ENCODE measurements at regions not wholly inside any gene's neighbourhood (a gene's known extent, or its start where the extent isn't known, plus 50 kb on each side); places are given as distances from the start of the nearest gene placed in this dataset.

- Histone ChIP-seq H3K4me1 (ENCODE audit: control insufficient read depth, insufficient read depth, low read length) (no peaks in the 10 kb centered on the region), H3K27me3 (ENCODE audit: control insufficient read depth, insufficient read depth, low read length) (no peaks in the 10 kb centered on the region), H3K9ac (ENCODE audit: low read depth, low read length) (no peak overlapping the region), H3K9me3 (ENCODE audit: control insufficient read depth, insufficient read depth, low read length) (no peaks in the 10 kb centered on the region), H3K4me3 (ENCODE audit: low read depth, low read length) (no peak overlapping the region), H3K27ac (ENCODE audit: low read depth, low read length) (no peak overlapping the region), H3K36me3 (ENCODE audit: control insufficient read depth, insufficient read depth, low read length) (no peaks in the 10 kb centered on the region)
These were observed 112.1 kb upstream of the CNTNAP4 start for GRCh38 chr16:76164970-76165558.

- H3K9me3 ChIP-seq (ENCODE audit: control insufficient read depth, insufficient read depth, low read length): peaks cover 6% of the 10 kb centered on the region; the same call in 1 of the 2 replicates
- H3K4me1 ChIP-seq (ENCODE audit: control insufficient read depth, insufficient read depth, low read length): no peaks in the 10 kb centered on the region
- no peaks in the 10 kb centered on the region for H3K36me3 ChIP-seq (ENCODE audit: control insufficient read depth, insufficient read depth, low read length)
- no peak overlapping the region for H3K9ac ChIP-seq (ENCODE audit: low read depth, low read length)
- no peaks in the 10 kb centered on the region for H3K27me3 ChIP-seq (ENCODE audit: control insufficient read depth, insufficient read depth, low read length)
- no peak overlapping the region for H3K27ac ChIP-seq (ENCODE audit: low read depth, low read length)
- H3K4me3 ChIP-seq (ENCODE audit: low read depth, low read length): no peak overlapping the region
These were observed 101.5 kb upstream of the CNTNAP4 start for GRCh38 chr16:76175718-76176117.

GRCh38 chr16:76176153-76176552 lies 101.0 kb upstream of the CNTNAP4 start:
- peaks cover 6% of the 10 kb centered on the region; the same call in 1 of the 2 replicates for H3K9me3 ChIP-seq (ENCODE audit: control insufficient read depth, insufficient read depth, low read length)

GRCh38 chr16:76176616-76177015 lies 100.6 kb upstream of the CNTNAP4 start:
- H3K27ac ChIP-seq (ENCODE audit: low read depth, low read length): no peak overlapping the region
- peaks cover 5% of the 10 kb centered on the region; the same call in 1 of the 2 replicates for H3K9me3 ChIP-seq (ENCODE audit: control insufficient read depth, insufficient read depth, low read length)
- H3K4me1 ChIP-seq (ENCODE audit: control insufficient read depth, insufficient read depth, low read length): no peaks in the 10 kb centered on the region
- H3K27me3 ChIP-seq (ENCODE audit: control insufficient read depth, insufficient read depth, low read length): no peaks in the 10 kb centered on the region
- H3K4me3 ChIP-seq (ENCODE audit: low read depth, low read length): no peak overlapping the region
- no peaks in the 10 kb centered on the region for H3K36me3 ChIP-seq (ENCODE audit: control insufficient read depth, insufficient read depth, low read length)
- no peak overlapping the region for H3K9ac ChIP-seq (ENCODE audit: low read depth, low read length)

More at GRCh38 chr16:76176153-76176552, 101.0 kb upstream of the CNTNAP4 start:
- H3K9ac ChIP-seq (ENCODE audit: low read depth, low read length): no peak overlapping the region
- no peaks in the 10 kb centered on the region for H3K36me3 ChIP-seq (ENCODE audit: control insufficient read depth, insufficient read depth, low read length)
- no peaks in the 10 kb centered on the region for H3K4me1 ChIP-seq (ENCODE audit: control insufficient read depth, insufficient read depth, low read length)
- H3K4me3 ChIP-seq (ENCODE audit: low read depth, low read length): no peak overlapping the region
- H3K27me3 ChIP-seq (ENCODE audit: control insufficient read depth, insufficient read depth, low read length): no peaks in the 10 kb centered on the region
- no peak overlapping the region for H3K27ac ChIP-seq (ENCODE audit: low read depth, low read length)

GRCh38 chr16:76182041-76182635 lies 95.1 kb upstream of the CNTNAP4 start:
- Histone ChIP-seq H3K9me3 (ENCODE audit: control insufficient read depth, insufficient read depth, low read length) (no peaks in the 10 kb centered on the region), H3K4me3 (ENCODE audit: low read depth, low read length) (no peak overlapping the region), H3K27ac (ENCODE audit: low read depth, low read length) (no peak overlapping the region), H3K9ac (ENCODE audit: low read depth, low read length) (no peak overlapping the region), H3K36me3 (ENCODE audit: control insufficient read depth, insufficient read depth, low read length) (no peaks in the 10 kb centered on the region), H3K27me3 (ENCODE audit: control insufficient read depth, insufficient read depth, low read length) (no peaks in the 10 kb centered on the region), H3K4me1 (ENCODE audit: control insufficient read depth, insufficient read depth, low read length) (no peaks in the 10 kb centered on the region)

- no peak overlapping the region for H3K4me3 ChIP-seq (ENCODE audit: low read depth, low read length)
- H3K27ac ChIP-seq (ENCODE audit: low read depth, low read length): no peak overlapping the region
- H3K4me1 ChIP-seq (ENCODE audit: control insufficient read depth, insufficient read depth, low read length): no peaks in the 10 kb centered on the region
- no peaks in the 10 kb centered on the region for H3K27me3 ChIP-seq (ENCODE audit: control insufficient read depth, insufficient read depth, low read length)
- no peaks in the 10 kb centered on the region for H3K36me3 ChIP-seq (ENCODE audit: control insufficient read depth, insufficient read depth, low read length)
- H3K9ac ChIP-seq (ENCODE audit: low read depth, low read length): no peak overlapping the region
- H3K9me3 ChIP-seq (ENCODE audit: control insufficient read depth, insufficient read depth, low read length): no peaks in the 10 kb centered on the region
These were observed 93.6 kb upstream of the CNTNAP4 start for GRCh38 chr16:76183647-76184046.

GRCh38 chr16:76190057-76190456 lies 87.1 kb upstream of the CNTNAP4 start:
- peaks cover 4% of the 10 kb centered on the region; the same call in 1 of the 2 replicates for H3K27me3 ChIP-seq (ENCODE audit: control insufficient read depth, insufficient read depth, low read length)
- no peaks in the 10 kb centered on the region for H3K9me3 ChIP-seq (ENCODE audit: control insufficient read depth, insufficient read depth, low read length)
- no peak overlapping the region for H3K4me3 ChIP-seq (ENCODE audit: low read depth, low read length)
- H3K27ac ChIP-seq (ENCODE audit: low read depth, low read length): no peak overlapping the region
- no peak overlapping the region for H3K9ac ChIP-seq (ENCODE audit: low read depth, low read length)
- H3K4me1 ChIP-seq (ENCODE audit: control insufficient read depth, insufficient read depth, low read length): peaks cover 25% of the 10 kb centered on the region
- H3K36me3 ChIP-seq (ENCODE audit: control insufficient read depth, insufficient read depth, low read length): no peaks in the 10 kb centered on the region

- Histone ChIP-seq H3K36me3 (ENCODE audit: control insufficient read depth, insufficient read depth, low read length) (no peaks in the 10 kb centered on the region), H3K9ac (ENCODE audit: low read depth, low read length) (no peak overlapping the region), H3K4me3 (ENCODE audit: low read depth, low read length) (no peak overlapping the region), H3K27ac (ENCODE audit: low read depth, low read length) (no peak overlapping the region), H3K9me3 (ENCODE audit: control insufficient read depth, insufficient read depth, low read length) (no peaks in the 10 kb centered on the region), H3K4me1 (ENCODE audit: control insufficient read depth, insufficient read depth, low read length) (peaks cover 28% of the 10 kb centered on the region), H3K27me3 (ENCODE audit: control insufficient read depth, insufficient read depth, low read length) (peaks cover 4% of the 10 kb centered on the region; the same call in 1 of the 2 replicates)
These were observed 86.7 kb upstream of the CNTNAP4 start for GRCh38 chr16:76190480-76190879.

- no peak overlapping the region for H3K27ac ChIP-seq (ENCODE audit: low read depth, low read length)
- no peak overlapping the region for H3K4me3 ChIP-seq (ENCODE audit: low read depth, low read length)
- peaks cover 28% of the 10 kb centered on the region for H3K4me1 ChIP-seq (ENCODE audit: control insufficient read depth, insufficient read depth, low read length)
- H3K9ac ChIP-seq (ENCODE audit: low read depth, low read length): no peak overlapping the region
- H3K27me3 ChIP-seq (ENCODE audit: control insufficient read depth, insufficient read depth, low read length): peaks cover 4% of the 10 kb centered on the region; the same call in 1 of the 2 replicates
- no peaks in the 10 kb centered on the region for H3K9me3 ChIP-seq (ENCODE audit: control insufficient read depth, insufficient read depth, low read length)
- H3K36me3 ChIP-seq (ENCODE audit: control insufficient read depth, insufficient read depth, low read length): no peaks in the 10 kb centered on the region
These were observed 83.1 kb upstream of the CNTNAP4 start for GRCh38 chr16:76193906-76194615.

GRCh38 chr16:76194616-76195015 lies 82.6 kb upstream of the CNTNAP4 start:
- no peaks in the 10 kb centered on the region for H3K36me3 ChIP-seq (ENCODE audit: control insufficient read depth, insufficient read depth, low read length)
- no peak overlapping the region for H3K9ac ChIP-seq (ENCODE audit: low read depth, low read length)
- H3K9me3 ChIP-seq (ENCODE audit: control insufficient read depth, insufficient read depth, low read length): no peaks in the 10 kb centered on the region
- H3K4me3 ChIP-seq (ENCODE audit: low read depth, low read length): no peak overlapping the region
- peaks cover 4% of the 10 kb centered on the region; the same call in 1 of the 2 replicates for H3K27me3 ChIP-seq (ENCODE audit: control insufficient read depth, insufficient read depth, low read length)
- H3K27ac ChIP-seq (ENCODE audit: low read depth, low read length): no peak overlapping the region
- peaks cover 33% of the 10 kb centered on the region for H3K4me1 ChIP-seq (ENCODE audit: control insufficient read depth, insufficient read depth, low read length)

GRCh38 chr16:76195056-76195455 lies 82.1 kb upstream of the CNTNAP4 start:
- Histone ChIP-seq H3K9ac (ENCODE audit: low read depth, low read length) (no peak overlapping the region), H3K4me1 (ENCODE audit: control insufficient read depth, insufficient read depth, low read length) (peaks cover 36% of the 10 kb centered on the region), H3K4me3 (ENCODE audit: low read depth, low read length) (no peak overlapping the region), H3K9me3 (ENCODE audit: control insufficient read depth, insufficient read depth, low read length) (no peaks in the 10 kb centered on the region), H3K27me3 (ENCODE audit: control insufficient read depth, insufficient read depth, low read length) (peaks cover 4% of the 10 kb centered on the region; the same call in 1 of the 2 replicates), H3K27ac (ENCODE audit: low read depth, low read length) (no peak overlapping the region), H3K36me3 (ENCODE audit: control insufficient read depth, insufficient read depth, low read length) (no peaks in the 10 kb centered on the region)

Data from HUES48 (cell line).